GM19025 (cell line): ENCODE measurements at regions not wholly inside any gene's neighbourhood (a gene's known extent, or its start where the extent isn't known, plus 50 kb on each side); places are given as distances from the start of the nearest gene placed in this dataset.
"Not testable (repeated sequence)": the region's sequence is repeated elsewhere in the genome, so short reads cannot be mapped to it uniquely, and the experiment has no call there.

Experiments
- ATAC-seq: cut with Tn5 transposase; IDR thresholded peaks from one replicate; pipeline ENCODE4 v1.9.1; 2021; ENCODE audit warnings: mild to moderate bottlenecking, low read depth, moderate library complexity; ENCODE audit not compliant: unreplicated experiment

- no peak for ATAC-seq
Measured at GRCh38 chr16:73124097-73124652, 76.2 kb upstream of the ZFHX3 start.

GRCh38 chr16:73122604-73123391 is 74.9 kb upstream of the ZFHX3 start:
- no peak for ATAC-seq

- ATAC-seq, result no peak
Measured at GRCh38 chr16:73116576-73116975, 68.6 kb upstream of the ZFHX3 start.

- no peak for ATAC-seq
Measured at GRCh38 chr16:73113336-73113735, 65.4 kb upstream of the ZFHX3 start.

- ATAC-seq, result no peak
Measured at GRCh38 chr16:73108195-73108963, 60.5 kb upstream of the ZFHX3 start.

- no peak for ATAC-seq
Measured at GRCh38 chr16:73107371-73107770, 59.4 kb upstream of the ZFHX3 start.

GRCh38 chr16:73106329-73107034 is 58.6 kb upstream of the ZFHX3 start:
- no peak for ATAC-seq

- ATAC-seq, result no peak
Measured at GRCh38 chr16:73101568-73101967, 53.6 kb upstream of the ZFHX3 start.

- ATAC-seq, result not testable (repeated sequence)
Measured at GRCh38 chr16:73099601-73100000, 51.7 kb upstream of the ZFHX3 start.
